Panc1 (cell line): ENCODE measurements at regions not wholly inside any gene's neighbourhood (a gene's known extent, or its start where the extent isn't known, plus 50 kb on each side); places are given as distances from the start of the nearest gene placed in this dataset.

ENCODE experiments used
- ATAC-seq: fragments of 200-7000 bp; cut with Tn5 transposase; 2 replicates; pipeline ENCODE4 v1.9.1; 2020; ENCODE audit warnings: mild to moderate bottlenecking, moderate library complexity
- BruUV-seq: library from RNA; stranded (reverse); fragments of 400-500 nt; replicated peaks from 2 replicates; lab custom pipeline; 2021; lab: Mats Ljungman, UMichigan
- CTCF ChIA-PET: fragments of 300-600 bp; sonication (Branson Sonifier 250); formaldehyde crosslinking; loops from one replicate; lab custom pipeline; 2022; ENCODE audit warnings: antibody characterized with exemption; lab: Charles Lee
- POLR2A ChIA-PET: fragments of 300-600 bp; sonication (Branson Sonifier 250); formaldehyde crosslinking; loops from one replicate; lab custom pipeline; 2022; ENCODE audit warnings: antibody characterized with exemption; lab: Charles Lee
- DNase-seq: peaks from one replicate; pipeline ENCODE4 v3.0.0-alpha.2; 2010; ENCODE audit warnings: low read depth, low spot score
- H3K27ac ChIP-seq: 2 replicates; pipeline ENCODE4 v1.5.1; 2011; ENCODE audit warnings: mild to moderate bottlenecking, low read length, inconsistent platforms
- H3K27me3 ChIP-seq: fragments of 200-500 bp; sonication (Bioruptor generic); 2 replicates; pipeline ENCODE4 v1.6.0; 2014; ENCODE audit warnings: low read length, inconsistent platforms; ENCODE audit not compliant: control insufficient read depth, insufficient read depth
- H3K36me3 ChIP-seq: fragments of 200-500 bp; sonication (Bioruptor generic); 2 replicates; pipeline ENCODE4 v1.5.1; 2014; ENCODE audit warnings: inconsistent platforms, mild to moderate bottlenecking, low read length, moderate library complexity; ENCODE audit not compliant: control insufficient read depth, insufficient read depth
- H3K4me1 ChIP-seq: 2 replicates; pipeline ENCODE4 v1.5.1; 2011; ENCODE audit warnings: inconsistent platforms, mild to moderate bottlenecking, low read length, moderate library complexity; ENCODE audit not compliant: control insufficient read depth, insufficient read depth
- H3K4me3 ChIP-seq, 2 experiments: 2 replicates each; pipeline ENCODE4 v1.5.1; 2011 to 2012; ENCODE audit warnings: low read depth in 2 of 2, low read length in 2 of 2, mild to moderate bottlenecking in 2 of 2, inconsistent platforms in 1 of 2, moderate library complexity in 1 of 2
- H3K9me3 ChIP-seq: fragments of 200-500 bp; sonication (Bioruptor generic); 2 replicates; pipeline ENCODE4 v1.5.1; 2014; ENCODE audit warnings: low read depth, mild to moderate bottlenecking, inconsistent platforms, low read length, moderate library complexity; ENCODE audit not compliant: control insufficient read depth, insufficient read depth
- POLR2AphosphoS5 ChIP-seq: IDR thresholded peaks from 2 replicates; pipeline ENCODE4 v1.6.1; 2012; ENCODE audit warnings: mild to moderate bottlenecking, low read depth, low read length, moderate library complexity
- REST ChIP-seq, 2 experiments: IDR thresholded peaks; 2 replicates each; pipeline ENCODE4 v1.6.1; 2011 to 2012; ENCODE audit warnings: low read depth in 2 of 2, control low read depth in 1 of 2, low read length in 1 of 2, mild to moderate bottlenecking in 1 of 2, moderate library complexity in 1 of 2; ENCODE audit not compliant: insufficient read depth in 1 of 2
- SIN3A ChIP-seq: IDR thresholded peaks from 2 replicates; pipeline ENCODE4 v1.6.1; 2012; ENCODE audit warnings: low read depth, mild to moderate bottlenecking, low read length, moderate library complexity, borderline replicate concordance; ENCODE audit not compliant: insufficient read depth
- TCF7L2 ChIP-seq: IDR thresholded peaks from 2 replicates; pipeline ENCODE4 v1.6.1; 2011; ENCODE audit warnings: mild to moderate bottlenecking, low read depth, low read length, inconsistent platforms
- in situ Hi-C: cut with HindIII; loops from 2 replicates; pipeline ENCODE4 v1.10.0; 2016; ENCODE audit warnings: low sequenced_read_pairs, low pct_unique_long_range_greater_than_20kb
- intact Hi-C: fragments of 100-400 bp; cut with micrococcal nuclease; formaldehyde crosslinking; loops from one replicate; pipeline ENCODE4 v1.10.0; 2022; ENCODE audit not compliant: unreplicated experiment
- TF ChIP-seq, protein P1 (sequence below): fragments of 450-650 bp; IDR thresholded peaks from 2 replicates; pipeline ENCODE4 v1.5.1; 2017; ENCODE audit warnings: mild to moderate bottlenecking

DNA sequence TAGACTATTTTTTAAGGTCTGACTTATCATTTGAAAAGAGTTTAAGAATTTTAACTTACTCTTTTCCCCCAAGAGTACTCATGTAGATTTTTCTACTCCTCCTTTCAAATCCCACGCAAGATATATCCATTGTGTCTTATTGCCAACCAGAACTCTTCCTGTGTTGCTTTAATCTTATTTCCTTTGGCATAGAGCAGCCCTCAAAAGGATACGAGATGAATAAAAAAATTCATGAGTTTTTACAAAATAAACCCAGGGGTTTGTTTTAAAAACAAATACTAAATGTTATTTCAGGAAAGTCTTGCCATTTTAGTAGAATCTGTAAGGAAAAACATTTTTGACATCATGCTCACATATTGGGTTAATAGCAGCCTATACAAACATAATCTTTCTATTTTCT is 543.2 kb upstream of the CXADR start:
- intact Hi-C loops (no loop called here), in situ Hi-C loops (no loop called here)
- TF ChIP-seq POLR2AphosphoS5 (no peak), REST (IDR thresholded peaks at IDR 0.05; ENCODE audit: insufficient read depth in 1 of 2, low read depth in 2 of 2, low read length in 1 of 2) (no peak), TCF7L2 (no peak), SIN3A (no peak)
- TF ChIP-seq, protein P1, sequence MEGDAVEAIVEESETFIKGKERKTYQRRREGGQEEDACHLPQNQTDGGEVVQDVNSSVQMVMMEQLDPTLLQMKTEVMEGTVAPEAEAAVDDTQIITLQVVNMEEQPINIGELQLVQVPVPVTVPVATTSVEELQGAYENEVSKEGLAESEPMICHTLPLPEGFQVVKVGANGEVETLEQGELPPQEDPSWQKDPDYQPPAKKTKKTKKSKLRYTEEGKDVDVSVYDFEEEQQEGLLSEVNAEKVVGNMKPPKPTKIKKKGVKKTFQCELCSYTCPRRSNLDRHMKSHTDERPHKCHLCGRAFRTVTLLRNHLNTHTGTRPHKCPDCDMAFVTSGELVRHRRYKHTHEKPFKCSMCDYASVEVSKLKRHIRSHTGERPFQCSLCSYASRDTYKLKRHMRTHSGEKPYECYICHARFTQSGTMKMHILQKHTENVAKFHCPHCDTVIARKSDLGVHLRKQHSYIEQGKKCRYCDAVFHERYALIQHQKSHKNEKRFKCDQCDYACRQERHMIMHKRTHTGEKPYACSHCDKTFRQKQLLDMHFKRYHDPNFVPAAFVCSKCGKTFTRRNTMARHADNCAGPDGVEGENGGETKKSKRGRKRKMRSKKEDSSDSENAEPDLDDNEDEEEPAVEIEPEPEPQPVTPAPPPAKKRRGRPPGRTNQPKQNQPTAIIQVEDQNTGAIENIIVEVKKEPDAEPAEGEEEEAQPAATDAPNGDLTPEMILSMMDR, result no peak
- Histone ChIP-seq H3K9me3 (no peaks in the 10 kb centered on the region), H3K4me1 (no peaks in the 10 kb centered on the region), H3K27me3 (no peaks in the 10 kb centered on the region), H3K27ac (no peak overlapping the region), H3K36me3 (no peaks in the 10 kb centered on the region), H3K4me3 (no peak overlapping the region)
- no TSS peak for BruUV-seq
- DNase-seq (no peak), ATAC-seq (no peak)
- CTCF ChIA-PET, result no interaction called here
- POLR2A ChIA-PET, result no interaction called here

DNA sequence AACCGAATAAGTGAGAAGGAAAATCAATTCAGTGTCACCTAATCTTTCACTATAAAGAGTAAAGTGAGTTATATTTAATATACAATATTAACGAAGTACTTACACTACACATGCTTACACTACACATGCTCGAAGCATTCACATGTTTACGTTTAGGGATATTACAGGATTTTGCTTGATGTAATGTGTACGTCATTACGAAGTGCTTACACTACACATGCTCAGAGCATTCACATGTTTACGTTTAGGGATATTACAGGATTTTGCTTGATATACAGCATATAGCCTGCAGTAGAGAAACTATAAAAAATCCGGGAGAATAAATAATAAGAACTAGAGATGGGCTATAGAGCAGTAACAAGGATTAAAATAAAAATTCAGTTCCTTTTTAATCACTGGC is 538.8 kb upstream of the CXADR start:
- POLR2A ChIA-PET, result no interaction called here
- no peak overlapping the region for H3K27ac ChIP-seq
- no peaks in the 10 kb centered on the region for H3K9me3 ChIP-seq
- intact Hi-C loops, result no loop called here
- DNase-seq (no peak), ATAC-seq (no peak)
- H3K27me3 ChIP-seq, result no peaks in the 10 kb centered on the region
- no TSS peak for BruUV-seq
- TF ChIP-seq POLR2AphosphoS5 (no peak), SIN3A (no peak), REST (IDR thresholded peaks at IDR 0.05; ENCODE audit: insufficient read depth in 1 of 2, low read depth in 2 of 2, low read length in 1 of 2) (no peak), TCF7L2 (no peak)
- TF ChIP-seq, protein P1, result no peak
- H3K4me3 ChIP-seq, result no peak overlapping the region
- no peaks in the 10 kb centered on the region for H3K36me3 ChIP-seq
- H3K4me1 ChIP-seq, result no peaks in the 10 kb centered on the region
- in situ Hi-C loops, result no loop called here
- CTCF ChIA-PET, result no interaction called here
